OCI-LY7 (cell line): ENCODE measurements at regions not wholly inside any gene's neighbourhood (a gene's known extent, or its start where the extent isn't known, plus 50 kb on each side); places are given as distances from the start of the nearest gene placed in this dataset.

ENCODE experiments used
- BruUV-seq: library from RNA; stranded (reverse); fragments of 400-500 nt; replicated peaks from 2 replicates; lab custom pipeline; 2021; lab: Mats Ljungman, UMichigan
- CTCF ChIA-PET: fragments of 300-600 bp; sonication (Branson Sonifier 250); formaldehyde crosslinking; loops from one replicate; lab custom pipeline; 2022; ENCODE audit warnings: antibody characterized with exemption; ENCODE audit not compliant: unreplicated experiment; lab: Charles Lee
- POLR2A ChIA-PET: fragments of 300-600 bp; sonication (Branson Sonifier 250); formaldehyde crosslinking; loops from one replicate; lab custom pipeline; 2022; ENCODE audit warnings: antibody characterized with exemption; lab: Charles Lee
- DNase-seq: peaks from one replicate; pipeline ENCODE4 v3.0.0-alpha.2; 2015; ENCODE audit warnings: low spot score
- H2AFZ ChIP-seq: fragments of 200-600 bp; sonication (generic), shearing (Covaris generic); 2 replicates; pipeline ENCODE4 v1.6.1; 2014; ENCODE audit warnings: mild to moderate bottlenecking, antibody characterized with exemption, low read length, moderate library complexity
- H3K27ac ChIP-seq: fragments of 200-600 bp; sonication (generic); 2 replicates; pipeline ENCODE4 v1.5.1; 2014; ENCODE audit warnings: mixed run types, low read depth, mild to moderate bottlenecking, moderate library complexity, low read length, inconsistent platforms; ENCODE audit not compliant: poor library complexity, severe bottlenecking
- H3K36me3 ChIP-seq: fragments of 200-600 bp; sonication (generic); 2 replicates; pipeline ENCODE4 v1.6.1; 2014; ENCODE audit warnings: mild to moderate bottlenecking, antibody characterized with exemption, low read length, moderate library complexity, mixed read lengths; ENCODE audit not compliant: insufficient read depth
- H3K4me1 ChIP-seq: fragments of 200-600 bp; sonication (generic); 2 replicates; pipeline ENCODE4 v1.5.1; 2014; ENCODE audit warnings: mild to moderate bottlenecking, low read length; ENCODE audit not compliant: insufficient read depth, poor library complexity, severe bottlenecking
- H3K4me2 ChIP-seq: fragments of 200-600 bp; sonication (generic); 2 replicates; pipeline ENCODE4 v1.6.1; 2014; ENCODE audit warnings: mild to moderate bottlenecking, low read length
- H3K4me3 ChIP-seq: fragments of 200-600 bp; sonication (generic); 2 replicates; pipeline ENCODE4 v1.5.1; 2014; ENCODE audit warnings: mild to moderate bottlenecking, low read depth, low read length; ENCODE audit not compliant: poor library complexity, severe bottlenecking
- H3K79me2 ChIP-seq: fragments of 200-600 bp; sonication (generic); 2 replicates; pipeline ENCODE4 v1.6.1; 2016; ENCODE audit warnings: low read depth, mild to moderate bottlenecking, low read length, moderate library complexity, mixed read lengths; ENCODE audit not compliant: insufficient read depth
- H3K9me2 ChIP-seq: fragments of 200-600 bp; sonication (generic); 2 replicates; pipeline ENCODE4 v1.6.1; 2016; ENCODE audit warnings: mild to moderate bottlenecking, low read length, mixed read lengths; ENCODE audit not compliant: insufficient read depth
- H3K9me3 ChIP-seq: fragments of 200-600 bp; sonication (generic); 2 replicates; pipeline ENCODE4 v1.6.1; 2014; ENCODE audit warnings: mild to moderate bottlenecking, mixed run types, low read length, mixed read lengths
- H4K20me1 ChIP-seq: fragments of 200-600 bp; sonication (generic); 2 replicates; pipeline ENCODE4 v1.6.1; 2014; ENCODE audit warnings: mild to moderate bottlenecking, antibody characterized with exemption, low read length, moderate library complexity, mixed read lengths; ENCODE audit not compliant: insufficient read depth
- CTCF ChIP-seq: fragments of 200-600 bp; sonication (generic); conservative IDR thresholded peaks from 2 replicates; pipeline ENCODE4 v1.5.1; 2014; ENCODE audit warnings: mild to moderate bottlenecking, antibody characterized with exemption, low read length, moderate library complexity, mixed read lengths
- EZH2phosphoT487 ChIP-seq: fragments of 200-600 bp; sonication (generic); IDR thresholded peaks from 2 replicates; pipeline ENCODE4 v1.6.1; 2018; ENCODE audit warnings: low read depth, borderline replicate concordance, mild to moderate bottlenecking, mixed run types, antibody characterized with exemption, low read length, moderate library complexity, mixed read lengths
- intact Hi-C: fragments of 100-400 bp; cut with micrococcal nuclease; formaldehyde crosslinking; loops from one replicate; pipeline ENCODE4 v1.10.0; 2022; ENCODE audit not compliant: unreplicated experiment

- Histone ChIP-seq H3K4me2 (no peak overlapping the region), H2AFZ (no peak overlapping the region), H3K27ac (no peak overlapping the region), H4K20me1 (no peaks in the 10 kb centered on the region), H3K9me3 (no peaks in the 10 kb centered on the region), H3K4me1 (no peaks in the 10 kb centered on the region), H3K79me2 (no peaks in the 10 kb centered on the region), H3K36me3 (no peaks in the 10 kb centered on the region), H3K9me2 (no peaks in the 10 kb centered on the region), H3K4me3 (no peak overlapping the region)
- no peak for TF ChIP-seq EZH2phosphoT487
- intact Hi-C loops = no loop called here
- CTCF ChIA-PET = no interaction called here
- no peak for DNase-seq
- POLR2A ChIA-PET = no interaction called here
- BruUV-seq = no TSS peak
These were observed 188.4 kb upstream of the CACNA2D1 start for GRCh38 chr7:82631998-82632397.

- H3K9me2 ChIP-seq = no peaks in the 10 kb centered on the region
- no peaks in the 10 kb centered on the region for H3K9me3 ChIP-seq
- H3K4me2 ChIP-seq = no peak overlapping the region
- H3K36me3 ChIP-seq = no peaks in the 10 kb centered on the region
- TF ChIP-seq CTCF = no peak
- no peak for TF ChIP-seq EZH2phosphoT487
- DNase-seq = no peak
- CTCF ChIA-PET = no interaction called here
- no peak overlapping the region for H3K4me3 ChIP-seq
- H3K27ac ChIP-seq = no peak overlapping the region
- no peaks in the 10 kb centered on the region for H4K20me1 ChIP-seq
- H3K4me1 ChIP-seq = no peaks in the 10 kb centered on the region
- POLR2A ChIA-PET = no interaction called here
- no peaks in the 10 kb centered on the region for H3K79me2 ChIP-seq
- intact Hi-C loops = no loop called here
- no TSS peak for BruUV-seq
- H2AFZ ChIP-seq = no peak overlapping the region
These were observed 186.0 kb upstream of the CACNA2D1 start for GRCh38 chr7:82629583-82629982.

- Histone ChIP-seq H3K4me2 (no peak overlapping the region), H3K79me2 (no peaks in the 10 kb centered on the region), H3K27ac (no peak overlapping the region), H2AFZ (no peak overlapping the region), H3K4me3 (no peak overlapping the region), H3K9me2 (no peaks in the 10 kb centered on the region), H3K36me3 (no peaks in the 10 kb centered on the region), H4K20me1 (no peaks in the 10 kb centered on the region), H3K4me1 (no peaks in the 10 kb centered on the region), H3K9me3 (no peaks in the 10 kb centered on the region)
- TF ChIP-seq CTCF = no peak
- no peak for TF ChIP-seq EZH2phosphoT487
- intact Hi-C loops = no loop called here
- DNase-seq = no peak
- ChIA-PET POLR2A (interaction anchor here (0.5 kb wide), 1 partner anchor 1630 kb away, joined by 3 read pairs; no protein-coding TSS in a partner anchor), CTCF (no interaction called here)
- BruUV-seq = no TSS peak
These were observed 181.8 kb upstream of the CACNA2D1 start for GRCh38 chr7:82625377-82625776.
